DND-41 (cell line): ENCODE measurements at regions not wholly inside any gene's neighbourhood (a gene's known extent, or its start where the extent isn't known, plus 50 kb on each side); places are given as distances from the start of the nearest gene placed in this dataset.
A peak's percentile ranks its signal among the peaks of the same experiment; 100 is the strongest.

ENCODE experiments used
- ATAC-seq: fragments of 200-7000 bp; cut with Tn5 transposase; 3 replicates; pipeline ENCODE4 v1.9.1; 2021; ENCODE audit warnings: low read depth; ENCODE audit not compliant: insufficient read depth
- DNase-seq: peaks from one replicate; pipeline ENCODE4 v3.0.0-alpha.2; 2020
- H2AFZ ChIP-seq: 2 replicates; pipeline ENCODE4 v1.6.0; 2012; ENCODE audit warnings: low read depth, low read length
- H3K27ac ChIP-seq: 2 replicates; pipeline ENCODE4 v1.5.1; 2012; ENCODE audit warnings: low read length, inconsistent platforms
- H3K27me3 ChIP-seq: fragments of 200-600 bp; sonication (generic); 2 replicates; pipeline ENCODE4 v1.6.0; 2012; ENCODE audit warnings: low read length, mild to moderate bottlenecking, inconsistent platforms; ENCODE audit not compliant: insufficient read depth, poor library complexity
- H3K36me3 ChIP-seq: 2 replicates; pipeline ENCODE4 v1.5.1; 2012; ENCODE audit warnings: low read length, inconsistent platforms; ENCODE audit not compliant: insufficient read depth
- H3K4me1 ChIP-seq: 2 replicates; pipeline ENCODE4 v1.5.1; 2012; ENCODE audit warnings: mild to moderate bottlenecking, low read length; ENCODE audit not compliant: insufficient read depth
- H3K4me2 ChIP-seq: 2 replicates; pipeline ENCODE4 v1.6.0; 2012; ENCODE audit warnings: mild to moderate bottlenecking, moderate library complexity, low read length, inconsistent platforms; ENCODE audit not compliant: insufficient read depth
- H3K4me3 ChIP-seq, 2 experiments: fragments of 200-600 bp in 1 of 2; shearing (Covaris generic) in 1 of 2; 2 replicates each; pipeline ENCODE4 v1.5.1; 2012 to 2016; ENCODE audit warnings: inconsistent platforms in 2 of 2, low read length in 2 of 2, mild to moderate bottlenecking in 2 of 2, low read depth in 1 of 2, moderate library complexity in 1 of 2
- H3K79me2 ChIP-seq: 2 replicates; pipeline ENCODE4 v1.6.0; 2012; ENCODE audit warnings: low read length, inconsistent platforms; ENCODE audit not compliant: insufficient read depth
- H3K9ac ChIP-seq: 2 replicates; pipeline ENCODE4 v1.6.0; 2012; ENCODE audit warnings: low read depth, mild to moderate bottlenecking, inconsistent platforms, low read length, moderate library complexity
- H3K9me3 ChIP-seq: 2 replicates; pipeline ENCODE4 v1.5.1; 2012; ENCODE audit warnings: low read length, moderate library complexity, mild to moderate bottlenecking, inconsistent platforms; ENCODE audit not compliant: insufficient read depth, severe bottlenecking
- H4K20me1 ChIP-seq: 2 replicates; pipeline ENCODE4 v1.6.0; 2012; ENCODE audit warnings: low read length; ENCODE audit not compliant: insufficient read depth
- CTCF ChIP-seq: IDR thresholded peaks from 2 replicates; pipeline ENCODE4 v1.5.1; 2012; ENCODE audit warnings: borderline replicate concordance, low read length, moderate library complexity, mild to moderate bottlenecking; ENCODE audit not compliant: poor library complexity, severe bottlenecking; ENCODE audit errors: extremely low read depth
- EZH2 ChIP-seq: IDR thresholded peaks from 3 replicates; pipeline ENCODE4 v1.6.1; 2012; ENCODE audit warnings: borderline replicate concordance, low read depth, mild to moderate bottlenecking, moderate library complexity, low read length, inconsistent platforms; ENCODE audit not compliant: severe bottlenecking

DNA sequence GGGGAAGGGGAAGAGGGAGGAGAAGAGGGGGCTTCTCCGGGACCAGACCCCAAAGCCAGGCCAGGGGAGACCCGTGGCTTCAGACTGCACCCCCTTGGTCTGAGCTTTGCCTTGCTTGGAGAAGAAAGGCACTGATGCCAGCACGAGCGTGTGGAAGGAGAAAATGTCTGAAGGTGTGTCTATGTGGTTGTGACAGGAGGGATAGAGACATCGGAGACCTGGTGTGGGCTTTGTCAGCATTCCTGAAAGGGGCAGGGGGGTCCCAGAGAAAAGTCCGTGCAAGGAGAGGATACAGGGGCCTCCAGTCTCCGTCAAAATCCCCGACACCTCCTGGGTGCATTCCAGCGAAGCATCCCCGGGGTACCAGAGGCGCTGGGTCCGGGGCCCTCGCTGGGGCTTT lies 139.0 kb upstream of the LHX5 start:
- ATAC-seq (no peak), DNase-seq (no peak)
- no peak overlapping the region for H3K4me2 ChIP-seq
- no peak overlapping the region for H2AFZ ChIP-seq
- no peaks in the 10 kb centered on the region for H3K9me3 ChIP-seq
- TF ChIP-seq EZH2 (no peak), CTCF (no peak)
- H3K27me3 ChIP-seq: peaks cover 6% of the 10 kb centered on the region
- no peaks in the 10 kb centered on the region for H3K4me1 ChIP-seq
- no peak overlapping the region for H3K27ac ChIP-seq
- H3K36me3 ChIP-seq: no peaks in the 10 kb centered on the region
- no peaks in the 10 kb centered on the region for H4K20me1 ChIP-seq
- no peak overlapping the region for H3K4me3 ChIP-seq
- H3K9ac ChIP-seq: no peak overlapping the region
- no peaks in the 10 kb centered on the region for H3K79me2 ChIP-seq

- Histone ChIP-seq H3K36me3 (no peaks in the 10 kb centered on the region), H3K27me3 (peaks cover 6% of the 10 kb centered on the region), H3K4me2 (no peak overlapping the region), H3K79me2 (no peaks in the 10 kb centered on the region), H4K20me1 (no peaks in the 10 kb centered on the region), H3K27ac (no peak overlapping the region), H3K9me3 (no peaks in the 10 kb centered on the region), H2AFZ (no peak overlapping the region), H3K4me1 (no peaks in the 10 kb centered on the region), H3K4me3 (no peak overlapping the region), H3K9ac (no peak overlapping the region)
- ATAC-seq: no peak
- no peak for TF ChIP-seq CTCF
- no peak for TF ChIP-seq EZH2
- DNase-seq: no peak
Observed at GRCh38 chr12:113609692-113610469, 138.2 kb upstream of the LHX5 start.

DNA sequence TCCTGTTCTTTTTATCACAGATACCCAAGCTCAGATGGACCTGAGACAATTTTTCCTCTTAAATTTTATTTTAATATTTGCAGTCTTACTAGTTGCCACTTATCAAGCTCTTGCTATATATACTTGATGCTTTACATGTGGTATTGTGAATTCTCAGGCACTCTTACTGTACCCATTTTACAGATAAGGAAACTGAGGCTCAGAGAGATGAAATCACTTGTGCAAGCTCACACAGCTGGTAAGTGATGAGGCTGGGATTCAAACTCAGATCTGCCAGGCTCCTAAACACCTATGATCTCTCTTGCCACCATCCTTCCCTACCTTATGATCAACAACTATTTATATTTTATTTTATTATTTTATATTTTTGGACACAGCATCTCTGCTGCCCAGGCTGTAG lies 133.0 kb upstream of the LHX5 start:
- no peak for ATAC-seq
- H3K4me2 ChIP-seq: no peak overlapping the region
- H3K79me2 ChIP-seq: no peaks in the 10 kb centered on the region
- 0 out of 2 replicates have a peak, but pooled peaks cover 2% of the 10 kb centered on the region for H4K20me1 ChIP-seq
- no peak overlapping the region for H3K27ac ChIP-seq
- H3K9ac ChIP-seq: no peak overlapping the region
- H2AFZ ChIP-seq: no peak overlapping the region
- H3K4me3 ChIP-seq: no peak overlapping the region
- H3K27me3 ChIP-seq: no peaks in the 10 kb centered on the region
- no peaks in the 10 kb centered on the region for H3K36me3 ChIP-seq
- DNase-seq: no peak
- H3K4me1 ChIP-seq: no peaks in the 10 kb centered on the region
- TF ChIP-seq CTCF: no peak
- no peak for TF ChIP-seq EZH2
- no peaks in the 10 kb centered on the region for H3K9me3 ChIP-seq

DNA sequence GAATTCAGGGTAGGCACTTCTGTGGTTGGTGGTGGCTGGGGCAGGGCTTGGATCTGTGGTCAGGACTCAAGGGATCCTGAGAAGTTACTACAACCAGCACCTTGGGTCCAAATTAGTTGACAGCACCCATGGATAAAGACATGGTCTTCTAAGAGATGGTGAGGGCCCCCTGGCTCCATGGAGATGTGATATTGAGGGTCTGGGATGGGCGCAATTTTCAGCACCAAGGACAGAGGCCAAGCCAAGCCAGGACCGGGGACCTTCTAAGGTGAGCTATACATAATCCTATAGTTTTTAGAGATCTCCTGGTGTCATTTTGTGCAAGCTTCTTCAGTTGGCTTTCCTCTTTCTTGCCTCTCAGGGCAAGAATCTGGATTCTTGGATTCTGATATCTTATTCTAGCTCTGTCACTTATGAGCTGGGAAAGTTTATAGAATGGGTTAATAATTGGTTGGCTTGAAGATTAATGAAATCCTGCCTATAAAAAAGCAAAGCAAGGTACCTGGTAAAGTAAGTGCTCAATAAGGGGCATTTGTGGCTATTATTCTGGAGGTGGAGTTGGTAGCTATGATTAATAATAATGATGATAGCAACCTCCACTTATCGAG lies 130.1 kb upstream of the LHX5 start:
- Histone ChIP-seq H2AFZ (no peak overlapping the region), H4K20me1 (0 out of 2 replicates have a peak, but pooled peaks cover 2% of the 10 kb centered on the region), H3K4me3 (no peak overlapping the region), H3K36me3 (no peaks in the 10 kb centered on the region), H3K79me2 (no peaks in the 10 kb centered on the region), H3K9me3 (no peaks in the 10 kb centered on the region), H3K4me2 (no peak overlapping the region), H3K9ac (no peak overlapping the region), H3K27me3 (no peaks in the 10 kb centered on the region), H3K4me1 (no peaks in the 10 kb centered on the region), H3K27ac (no peak overlapping the region)
- ATAC-seq (peak; percentile 72), DNase-seq (peak; percentile 55)
- TF ChIP-seq CTCF (no peak), EZH2 (no peak)
